Fibroblast of the aortic adventitia (primary cell): ENCODE measurements at regions not wholly inside any gene's neighbourhood (a gene's known extent, or its start where the extent isn't known, plus 50 kb on each side); places are given as distances from the start of the nearest gene placed in this dataset.

Experiments used
- DNase-seq: peaks from one replicate; pipeline ENCODE4 v3.0.0-alpha.2; 2010; ENCODE audit warnings: low read depth
- H3K4me3 ChIP-seq: 2 replicates; pipeline ENCODE4 v1.5.1; 2011; ENCODE audit warnings: low read depth, mild to moderate bottlenecking, control low read depth, low read length, moderate library complexity
- TF ChIP-seq, protein P1 (sequence below): IDR thresholded peaks from 2 replicates; pipeline ENCODE4 v1.5.1; 2011; ENCODE audit warnings: mild to moderate bottlenecking, low read length, control low read depth, inconsistent platforms; ENCODE audit not compliant: insufficient read depth

DNA sequence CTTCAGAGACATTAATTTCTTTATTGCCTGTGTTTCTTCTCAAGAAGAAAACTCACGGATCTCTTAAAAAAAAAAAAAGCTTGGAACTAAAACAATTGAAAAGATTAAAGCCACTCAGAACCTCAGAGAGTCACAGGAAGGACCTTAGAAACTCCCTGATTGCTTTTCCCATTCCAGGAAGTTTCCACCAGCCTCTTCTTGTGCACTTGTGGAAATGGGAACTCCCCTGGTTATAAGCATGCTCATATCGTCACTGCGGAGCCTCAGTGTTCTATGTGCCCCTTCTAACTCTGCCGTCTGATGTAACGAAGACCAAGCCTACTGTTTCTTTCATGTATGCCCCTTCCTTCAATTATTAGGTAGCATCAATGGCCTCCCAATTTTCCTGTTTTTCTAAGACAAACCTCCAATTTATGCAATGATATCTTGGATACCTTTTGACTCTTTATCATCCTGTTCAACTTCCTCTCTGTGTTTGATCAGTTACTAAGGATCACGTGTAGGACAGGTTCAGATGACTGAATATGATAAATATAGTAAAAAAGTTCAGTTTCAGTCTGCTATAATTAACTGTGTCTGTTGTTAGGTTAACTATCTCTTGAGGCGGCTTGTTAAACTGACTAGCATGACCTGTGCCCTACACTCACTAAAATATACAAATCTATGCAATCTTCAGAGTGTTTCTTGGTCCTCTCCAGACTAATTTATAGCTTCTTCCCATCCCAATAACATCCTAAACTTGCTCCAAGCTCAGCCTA, 593.7 kb upstream of the CHAC2 start:
- DNase-seq: no peak
- TF ChIP-seq, protein P1, sequence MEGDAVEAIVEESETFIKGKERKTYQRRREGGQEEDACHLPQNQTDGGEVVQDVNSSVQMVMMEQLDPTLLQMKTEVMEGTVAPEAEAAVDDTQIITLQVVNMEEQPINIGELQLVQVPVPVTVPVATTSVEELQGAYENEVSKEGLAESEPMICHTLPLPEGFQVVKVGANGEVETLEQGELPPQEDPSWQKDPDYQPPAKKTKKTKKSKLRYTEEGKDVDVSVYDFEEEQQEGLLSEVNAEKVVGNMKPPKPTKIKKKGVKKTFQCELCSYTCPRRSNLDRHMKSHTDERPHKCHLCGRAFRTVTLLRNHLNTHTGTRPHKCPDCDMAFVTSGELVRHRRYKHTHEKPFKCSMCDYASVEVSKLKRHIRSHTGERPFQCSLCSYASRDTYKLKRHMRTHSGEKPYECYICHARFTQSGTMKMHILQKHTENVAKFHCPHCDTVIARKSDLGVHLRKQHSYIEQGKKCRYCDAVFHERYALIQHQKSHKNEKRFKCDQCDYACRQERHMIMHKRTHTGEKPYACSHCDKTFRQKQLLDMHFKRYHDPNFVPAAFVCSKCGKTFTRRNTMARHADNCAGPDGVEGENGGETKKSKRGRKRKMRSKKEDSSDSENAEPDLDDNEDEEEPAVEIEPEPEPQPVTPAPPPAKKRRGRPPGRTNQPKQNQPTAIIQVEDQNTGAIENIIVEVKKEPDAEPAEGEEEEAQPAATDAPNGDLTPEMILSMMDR: no peak
- no peak overlapping the region for H3K4me3 ChIP-seq

DNA sequence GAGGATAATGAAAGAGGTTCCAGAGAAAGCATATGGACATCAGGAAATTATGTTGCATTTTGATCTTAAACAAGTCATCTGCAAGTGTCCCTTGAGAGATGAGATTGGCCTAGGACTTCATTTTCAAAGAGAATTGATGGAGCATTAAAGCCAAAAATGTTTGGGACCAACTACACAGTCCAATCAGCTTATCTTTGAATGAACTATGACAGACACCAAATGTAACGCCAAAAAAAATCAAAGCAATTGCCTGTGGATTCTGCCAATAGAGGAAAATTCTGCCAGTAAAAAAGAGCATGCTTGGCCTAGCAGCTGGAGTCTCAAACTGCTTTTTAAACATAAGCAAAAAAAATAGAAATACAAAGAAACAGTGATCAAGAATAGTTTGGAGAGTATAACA, 594.5 kb upstream of the CHAC2 start:
- peak; percentile 25 for DNase-seq
- TF ChIP-seq, protein P1: no peak

DNA sequence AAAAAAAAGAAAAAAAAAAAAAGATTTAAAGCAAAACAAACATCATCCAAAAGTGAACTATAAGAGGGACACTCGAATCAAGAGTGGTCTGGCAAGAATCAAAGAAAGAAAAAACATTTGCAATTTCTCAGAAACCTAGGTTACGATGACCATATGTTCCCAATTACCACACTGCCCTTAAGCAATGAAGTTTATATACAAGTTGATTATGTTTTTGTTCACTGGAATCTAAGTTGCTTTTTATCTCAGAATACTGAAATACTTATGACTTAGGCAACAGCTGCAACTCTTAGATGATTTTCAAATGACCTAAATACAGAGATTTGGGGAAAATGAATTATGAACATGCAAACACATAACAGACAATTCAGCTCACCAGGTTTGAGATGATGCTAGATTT, 597.1 kb upstream of the CHAC2 start:
- TF ChIP-seq, protein P1: no peak
- peak; percentile 61 for DNase-seq

More for the DNA sequence above, 594.5 kb upstream of the CHAC2 start:
- H3K4me3 ChIP-seq: no peak overlapping the region

DNA sequence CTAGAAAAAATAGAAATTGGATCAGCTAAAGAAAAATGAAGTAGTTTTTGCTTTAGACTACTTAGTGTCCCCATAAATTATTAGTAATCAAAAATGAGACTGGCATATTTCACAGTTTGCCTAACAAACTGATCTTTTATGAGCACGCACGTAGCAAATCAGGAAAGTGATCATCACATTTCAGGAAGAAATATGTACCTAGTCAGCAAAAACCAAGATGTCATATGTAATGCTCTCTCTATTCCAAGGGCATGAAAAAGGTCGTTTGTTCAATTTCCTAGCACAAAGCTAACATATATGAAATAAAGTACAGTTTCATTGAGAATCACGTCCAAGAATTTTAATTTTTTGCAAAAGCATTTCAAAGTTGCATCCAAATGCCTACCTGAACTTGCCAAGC, 600.4 kb upstream of the CHAC2 start:
- TF ChIP-seq, protein P1: no peak
- no peak for DNase-seq
- H3K4me3 ChIP-seq: no peak overlapping the region

More for the DNA sequence above, 597.1 kb upstream of the CHAC2 start:
- no peak overlapping the region for H3K4me3 ChIP-seq

DNA sequence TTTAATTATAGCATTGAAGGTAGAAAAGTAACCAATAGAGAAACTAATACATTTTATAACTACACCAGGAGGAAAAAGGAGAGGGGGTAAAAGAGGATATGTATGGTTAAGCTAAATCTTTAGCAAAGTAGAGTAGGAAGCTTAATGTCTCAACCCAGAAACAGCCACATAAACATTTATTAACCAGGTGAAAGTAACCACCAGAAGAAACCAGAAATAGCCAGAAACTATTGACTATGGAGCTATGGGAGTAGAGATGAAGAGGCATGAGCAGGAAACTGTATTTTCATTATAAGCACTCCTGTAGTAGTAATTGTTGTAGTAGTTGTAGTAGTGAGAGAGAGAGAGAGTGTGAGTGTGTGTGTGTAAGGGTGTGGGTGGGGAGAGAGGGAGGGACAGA, 617.5 kb upstream of the CHAC2 start:
- H3K4me3 ChIP-seq: no peak overlapping the region
- TF ChIP-seq, protein P1: no peak
- no peak for DNase-seq

DNA sequence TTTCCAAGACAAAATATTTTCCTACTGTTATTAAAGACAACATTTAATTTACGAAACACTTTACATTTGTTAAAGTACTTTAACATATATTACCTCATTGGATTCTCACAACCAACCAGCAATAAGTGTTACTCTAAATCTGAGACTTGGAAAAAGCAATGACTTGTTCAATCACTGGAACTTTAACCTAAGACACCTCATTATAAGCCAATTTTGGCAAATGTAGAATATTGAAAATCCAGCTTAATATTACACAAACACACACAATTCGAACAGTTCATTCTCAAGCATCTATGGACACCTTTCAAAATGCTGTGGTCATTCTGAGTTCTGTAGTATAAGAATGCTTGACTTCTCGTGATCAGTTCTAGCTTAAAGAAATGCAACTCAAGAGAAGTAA, 619.4 kb upstream of the CHAC2 start:
- TF ChIP-seq, protein P1: no peak
- no peak overlapping the region for H3K4me3 ChIP-seq
- DNase-seq: no peak

DNA sequence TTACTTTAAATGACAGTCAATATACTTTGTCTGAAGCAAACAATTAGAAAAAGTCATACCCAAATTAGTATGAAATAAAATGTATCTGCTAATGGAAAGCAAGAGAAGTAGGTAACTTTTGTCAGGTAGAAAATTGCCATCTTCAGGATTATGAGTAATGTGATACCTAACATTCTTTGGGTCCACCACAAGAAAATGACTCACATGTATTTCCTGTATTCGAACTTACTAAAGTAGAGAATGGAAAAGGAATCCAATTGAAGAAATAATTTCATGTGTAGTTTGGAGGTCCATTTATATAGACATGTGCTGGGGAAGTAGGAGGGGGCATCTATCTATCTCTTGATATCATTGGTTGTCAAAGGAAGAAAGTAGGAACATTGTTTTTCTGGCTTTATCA, 636.2 kb upstream of the CHAC2 start:
- H3K4me3 ChIP-seq: no peak overlapping the region
- peak; percentile 45 for DNase-seq
- TF ChIP-seq, protein P1: no peak
